Mesothelial cell of epicardium (in vitro differentiated cells): ENCODE measurements at regions not wholly inside any gene's neighbourhood (a gene's known extent, or its start where the extent isn't known, plus 50 kb on each side); places are given as distances from the start of the nearest gene placed in this dataset.

Experiments used
- DNase-seq, 2 experiments: peaks; one replicate each; pipeline ENCODE4 v3.0.0; 2021; ENCODE audit warnings: low spot score in 2 of 2; ENCODE audit not compliant: unreplicated experiment in 2 of 2
- H3K27ac Mint-ChIP-seq: 2 replicates; pipeline ENCODE4 v1.8.0; 2021; ENCODE audit warnings: mixed read lengths
- H3K27me3 Mint-ChIP-seq: 2 replicates; pipeline ENCODE4 v1.8.0; 2021; ENCODE audit warnings: low read depth, mixed read lengths
- H3K36me3 Mint-ChIP-seq: 2 replicates; pipeline ENCODE4 v1.8.0; 2021; ENCODE audit warnings: mixed read lengths
- H3K4me1 Mint-ChIP-seq: 2 replicates; pipeline ENCODE4 v1.8.0; 2021; ENCODE audit warnings: mixed read lengths
- H3K4me3 Mint-ChIP-seq: 2 replicates; pipeline ENCODE4 v1.8.0; 2021; ENCODE audit warnings: mild to moderate bottlenecking, moderate library complexity, mixed read lengths
- H3K9me3 Mint-ChIP-seq: 2 replicates; pipeline ENCODE4 v1.8.0; 2021; ENCODE audit warnings: mixed read lengths
- TF ChIP-seq, protein P1 (sequence below): fragments of 200-600 bp; sonication (generic); IDR thresholded peaks from one replicate; pipeline ENCODE4 v1.5.0; 2021; ENCODE audit warnings: antibody characterized with exemption; ENCODE audit not compliant: unreplicated experiment

GRCh38 chr4:32321421-32321820 lies 1601.3 kb downstream of the PCDH7 start:
- no peak overlapping the region for H3K27ac Mint-ChIP-seq
- peaks cover 2% of the 10 kb centered on the region for H3K36me3 Mint-ChIP-seq
- peaks cover 13% of the 10 kb centered on the region for H3K4me1 Mint-ChIP-seq
- DNase-seq, result no peak
- peaks cover 39% of the 10 kb centered on the region for H3K9me3 Mint-ChIP-seq
- H3K27me3 Mint-ChIP-seq, result no peaks in the 10 kb centered on the region
- TF ChIP-seq, protein P1, sequence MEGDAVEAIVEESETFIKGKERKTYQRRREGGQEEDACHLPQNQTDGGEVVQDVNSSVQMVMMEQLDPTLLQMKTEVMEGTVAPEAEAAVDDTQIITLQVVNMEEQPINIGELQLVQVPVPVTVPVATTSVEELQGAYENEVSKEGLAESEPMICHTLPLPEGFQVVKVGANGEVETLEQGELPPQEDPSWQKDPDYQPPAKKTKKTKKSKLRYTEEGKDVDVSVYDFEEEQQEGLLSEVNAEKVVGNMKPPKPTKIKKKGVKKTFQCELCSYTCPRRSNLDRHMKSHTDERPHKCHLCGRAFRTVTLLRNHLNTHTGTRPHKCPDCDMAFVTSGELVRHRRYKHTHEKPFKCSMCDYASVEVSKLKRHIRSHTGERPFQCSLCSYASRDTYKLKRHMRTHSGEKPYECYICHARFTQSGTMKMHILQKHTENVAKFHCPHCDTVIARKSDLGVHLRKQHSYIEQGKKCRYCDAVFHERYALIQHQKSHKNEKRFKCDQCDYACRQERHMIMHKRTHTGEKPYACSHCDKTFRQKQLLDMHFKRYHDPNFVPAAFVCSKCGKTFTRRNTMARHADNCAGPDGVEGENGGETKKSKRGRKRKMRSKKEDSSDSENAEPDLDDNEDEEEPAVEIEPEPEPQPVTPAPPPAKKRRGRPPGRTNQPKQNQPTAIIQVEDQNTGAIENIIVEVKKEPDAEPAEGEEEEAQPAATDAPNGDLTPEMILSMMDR, result no peak
- H3K4me3 Mint-ChIP-seq, result no peak overlapping the region

GRCh38 chr4:32334759-32335158 lies 1614.6 kb downstream of the PCDH7 start:
- Mint-ChIP-seq H3K36me3 (no peaks in the 10 kb centered on the region), H3K4me3 (no peak overlapping the region), H3K27ac (no peak overlapping the region), H3K4me1 (no peaks in the 10 kb centered on the region), H3K9me3 (no peaks in the 10 kb centered on the region), H3K27me3 (no peaks in the 10 kb centered on the region)
- no peak for DNase-seq
- TF ChIP-seq, protein P1, result no peak

DNA sequence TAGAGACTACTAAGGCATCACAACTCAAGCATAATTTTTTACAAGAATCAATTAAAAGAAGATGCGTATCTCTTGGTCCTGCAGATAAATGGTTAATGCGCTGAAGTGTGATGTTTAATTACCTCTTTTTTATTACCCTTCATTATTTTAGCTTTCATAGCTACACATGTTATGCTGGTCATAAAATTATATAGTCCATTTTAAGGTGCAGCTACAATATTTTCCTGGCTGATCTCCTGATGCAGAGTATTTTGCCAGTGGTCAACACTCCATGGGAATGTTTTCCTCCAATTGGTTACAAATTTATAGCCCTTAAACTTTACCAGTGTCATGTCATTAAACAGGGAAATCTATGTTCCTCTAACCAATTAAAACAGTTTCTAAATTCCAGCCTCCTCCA lies 1617.2 kb downstream of the PCDH7 start:
- H3K9me3 Mint-ChIP-seq, result no peaks in the 10 kb centered on the region

DNA sequence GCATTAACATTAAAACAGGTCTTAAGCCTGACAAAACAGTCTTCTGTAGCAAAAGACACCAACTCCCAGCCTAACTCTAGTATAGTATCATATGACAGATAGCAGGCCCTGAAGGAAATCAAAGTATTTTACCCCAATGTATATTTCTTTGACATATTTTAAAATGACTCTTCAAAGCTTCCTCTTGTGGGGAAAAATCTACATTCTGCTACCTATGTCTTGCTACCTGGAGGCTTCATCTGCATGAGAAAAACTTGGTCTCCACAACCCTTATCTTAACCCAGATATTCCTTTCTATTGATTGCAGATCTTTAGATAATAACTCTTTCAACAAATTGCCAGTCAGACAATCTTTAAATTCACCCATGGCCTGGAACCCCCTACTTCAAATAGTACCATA lies 1620.4 kb downstream of the PCDH7 start:
- DNase-seq, result no peak
- peaks cover 2% of the 10 kb centered on the region for H3K9me3 Mint-ChIP-seq
- H3K27me3 Mint-ChIP-seq, result no peaks in the 10 kb centered on the region
- TF ChIP-seq, protein P1, result no peak
- no peaks in the 10 kb centered on the region for H3K4me1 Mint-ChIP-seq
- H3K36me3 Mint-ChIP-seq, result no peaks in the 10 kb centered on the region
- H3K4me3 Mint-ChIP-seq, result no peak overlapping the region
- no peak overlapping the region for H3K27ac Mint-ChIP-seq

More for the DNA sequence above, 1617.2 kb downstream of the PCDH7 start:
- H3K27ac Mint-ChIP-seq, result no peak overlapping the region
- H3K4me1 Mint-ChIP-seq, result no peaks in the 10 kb centered on the region
- no peak for DNase-seq
- H3K4me3 Mint-ChIP-seq, result no peak overlapping the region
- TF ChIP-seq, protein P1, result no peak
- no peaks in the 10 kb centered on the region for H3K36me3 Mint-ChIP-seq
- H3K27me3 Mint-ChIP-seq, result no peaks in the 10 kb centered on the region

GRCh38 chr4:32341342-32341741 lies 1621.2 kb downstream of the PCDH7 start:
- DNase-seq, result no peak
- no peaks in the 10 kb centered on the region for H3K4me1 Mint-ChIP-seq
- TF ChIP-seq, protein P1, result no peak
- no peak overlapping the region for H3K4me3 Mint-ChIP-seq
- no peaks in the 10 kb centered on the region for H3K36me3 Mint-ChIP-seq
- peaks cover 9% of the 10 kb centered on the region for H3K9me3 Mint-ChIP-seq
- no peaks in the 10 kb centered on the region for H3K27me3 Mint-ChIP-seq
- H3K27ac Mint-ChIP-seq, result no peak overlapping the region

GRCh38 chr4:32342054-32342453 lies 1621.9 kb downstream of the PCDH7 start:
- H3K27ac Mint-ChIP-seq, result no peak overlapping the region
- no peaks in the 10 kb centered on the region for H3K27me3 Mint-ChIP-seq
- TF ChIP-seq, protein P1, result no peak
- DNase-seq, result no peak
- H3K36me3 Mint-ChIP-seq, result no peaks in the 10 kb centered on the region
- H3K4me1 Mint-ChIP-seq, result no peaks in the 10 kb centered on the region
- H3K4me3 Mint-ChIP-seq, result no peak overlapping the region
- peaks cover 14% of the 10 kb centered on the region for H3K9me3 Mint-ChIP-seq
